Coronary artery (tissue), 2 donors: ENCODE measurements at regions not wholly inside any gene's neighbourhood (a gene's known extent, or its start where the extent isn't known, plus 50 kb on each side); places are given as distances from the start of the nearest gene placed in this dataset.

ENCODE experiments used
- DNase-seq: peaks from one replicate; pipeline ENCODE4 v3.0.0-alpha.2; 2017; ENCODE audit warnings: low spot score
- H3K27ac ChIP-seq, 2 donors: fragments of 200-600 bp; sonication (generic); one replicate each; pipeline ENCODE4 v1.5.1; 2016 to 2019
- H3K4me3 ChIP-seq: fragments of 200-600 bp; sonication (generic); 2 replicates; pipeline ENCODE4 v1.5.1; 2016; ENCODE audit warnings: mild to moderate bottlenecking, moderate library complexity
- CTCF ChIP-seq: fragments of 200-600 bp; sonication (generic); IDR thresholded peaks from one replicate; pipeline ENCODE4 v1.5.1; 2019; ENCODE audit warnings: antibody characterized with exemption

- DNase-seq, result no peak
- Histone ChIP-seq H3K27ac (no peak overlapping the region), H3K4me3 (no peak overlapping the region)
- TF ChIP-seq CTCF, result no peak
Observed at GRCh38 chr3:193837347-193837827, 244.4 kb downstream of the OPA1 start.

- DNase-seq, result no peak
- Histone ChIP-seq H3K4me3 (no peak overlapping the region), H3K27ac (no peak overlapping the region)
- TF ChIP-seq CTCF, result no peak
Observed at GRCh38 chr3:193840111-193840641, 247.2 kb downstream of the OPA1 start.

- TF ChIP-seq CTCF, result no peak
- Histone ChIP-seq H3K4me3 (no peak overlapping the region), H3K27ac (no peak overlapping the region)
- DNase-seq, result no peak
Observed at GRCh38 chr3:193841581-193841980, 248.6 kb downstream of the OPA1 start.

GRCh38 chr3:193842029-193842798 is 249.2 kb downstream of the OPA1 start:
- TF ChIP-seq CTCF, result no peak
- Histone ChIP-seq H3K4me3 (no peak overlapping the region), H3K27ac (no peak overlapping the region)
- DNase-seq, result no peak

- no peak for DNase-seq
- no peak overlapping the region for H3K27ac ChIP-seq
- no peak for TF ChIP-seq CTCF
- H3K4me3 ChIP-seq, result no peak overlapping the region
Observed at GRCh38 chr3:193842832-193843473, 249.9 kb downstream of the OPA1 start.

GRCh38 chr3:193843474-193844301 is 250.7 kb downstream of the OPA1 start:
- H3K27ac ChIP-seq, result no peak overlapping the region
- no peak for DNase-seq
- no peak for TF ChIP-seq CTCF
- no peak overlapping the region for H3K4me3 ChIP-seq
